Stimulated activated memory B cell treated with anti-CD40 and anti-IgM and Interleukin-4, amounts not matched to agents 10 μg/mL and 1 μg/mL and 100 μg/mL, for 72 hours (primary cell): ENCODE measurements at regions not wholly inside any gene's neighbourhood (a gene's known extent, or its start where the extent isn't known, plus 50 kb on each side); places are given as distances from the start of the nearest gene placed in this dataset.
A peak's percentile ranks its signal among the peaks of the same experiment; 100 is the strongest.

Experiments used
- ATAC-seq: fragments of 150-1000 bp; cut with Tn5 transposase; 2 replicates; pipeline ENCODE4 v1.10.0; 2021
- H3K27ac Mint-ChIP-seq: one replicate; pipeline ENCODE4 v1.8.0; 2022; ENCODE audit warnings: mild to moderate bottlenecking, mixed read lengths
- H3K27me3 Mint-ChIP-seq: one replicate; pipeline ENCODE4 v1.8.0; 2022; ENCODE audit warnings: mixed read lengths
- H3K36me3 Mint-ChIP-seq: one replicate; pipeline ENCODE4 v1.8.0; 2022; ENCODE audit warnings: mixed read lengths
- H3K4me1 Mint-ChIP-seq: one replicate; pipeline ENCODE4 v1.8.0; 2022; ENCODE audit warnings: mixed read lengths
- H3K4me3 Mint-ChIP-seq: one replicate; pipeline ENCODE4 v1.8.0; 2022; ENCODE audit warnings: mild to moderate bottlenecking, moderate library complexity, mixed read lengths
- H3K9me3 Mint-ChIP-seq: one replicate; pipeline ENCODE4 v1.8.0; 2022; ENCODE audit warnings: mixed read lengths

- peaks cover 6% of the 10 kb centered on the region for H3K4me1 Mint-ChIP-seq
- no peaks in the 10 kb centered on the region for H3K36me3 Mint-ChIP-seq
- no peak overlapping the region for H3K27ac Mint-ChIP-seq
- no peaks in the 10 kb centered on the region for H3K27me3 Mint-ChIP-seq
- H3K9me3 Mint-ChIP-seq = peaks cover under 1% of the 10 kb centered on the region
- ATAC-seq = no peak
- H3K4me3 Mint-ChIP-seq = no peak overlapping the region
These were observed 64.9 kb downstream of the CD2 start for GRCh38 chr1:116819081-116819480.

DNA sequence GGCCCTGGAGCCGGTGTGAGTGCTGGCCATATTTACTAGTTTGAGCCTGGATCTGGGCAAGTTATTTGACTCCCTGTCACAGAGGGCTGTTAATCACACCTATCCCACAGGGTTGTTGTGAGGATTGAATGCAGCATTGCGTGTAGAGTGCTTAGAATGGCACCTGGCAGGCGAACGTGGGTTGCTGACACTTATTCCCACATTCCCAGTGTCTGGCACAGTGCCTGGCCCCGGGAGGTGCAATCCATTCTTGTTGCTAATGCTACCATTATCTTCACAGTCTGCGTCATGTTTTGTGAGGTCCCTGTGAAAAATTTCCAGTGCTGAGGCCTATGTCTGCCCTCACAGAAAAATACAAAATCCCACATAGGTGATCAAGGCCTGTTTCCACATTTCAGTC, 66.1 kb downstream of the CD2 start:
- Mint-ChIP-seq H3K27ac (no peak overlapping the region), H3K9me3 (no peaks in the 10 kb centered on the region), H3K36me3 (no peaks in the 10 kb centered on the region), H3K4me3 (no peak overlapping the region), H3K27me3 (no peaks in the 10 kb centered on the region), H3K4me1 (peaks cover 6% of the 10 kb centered on the region)
- no peak for ATAC-seq

DNA sequence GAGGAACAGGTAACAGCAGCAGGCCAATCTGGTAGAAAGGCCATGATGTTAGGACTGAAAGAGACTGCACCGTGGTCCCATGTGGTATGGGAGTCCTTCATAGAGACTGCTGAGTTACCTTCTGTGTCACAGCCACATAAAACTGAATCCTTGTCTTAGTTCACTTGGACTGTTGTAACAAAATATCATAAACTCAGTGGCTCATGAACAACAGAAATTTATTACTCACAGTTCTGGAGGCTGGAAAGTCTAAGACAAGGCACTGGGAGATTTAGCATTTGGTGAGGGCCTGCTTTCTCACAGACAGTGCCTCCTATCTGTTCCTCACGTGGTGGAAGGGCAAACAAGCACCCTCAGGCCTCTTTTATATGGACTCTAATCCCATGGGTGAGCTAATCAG, 67.5 kb downstream of the CD2 start:
- Mint-ChIP-seq H3K27me3 (no peaks in the 10 kb centered on the region), H3K27ac (no peak overlapping the region), H3K4me3 (no peak overlapping the region), H3K36me3 (no peaks in the 10 kb centered on the region), H3K9me3 (no peaks in the 10 kb centered on the region), H3K4me1 (peaks cover 7% of the 10 kb centered on the region)
- no peak for ATAC-seq

DNA sequence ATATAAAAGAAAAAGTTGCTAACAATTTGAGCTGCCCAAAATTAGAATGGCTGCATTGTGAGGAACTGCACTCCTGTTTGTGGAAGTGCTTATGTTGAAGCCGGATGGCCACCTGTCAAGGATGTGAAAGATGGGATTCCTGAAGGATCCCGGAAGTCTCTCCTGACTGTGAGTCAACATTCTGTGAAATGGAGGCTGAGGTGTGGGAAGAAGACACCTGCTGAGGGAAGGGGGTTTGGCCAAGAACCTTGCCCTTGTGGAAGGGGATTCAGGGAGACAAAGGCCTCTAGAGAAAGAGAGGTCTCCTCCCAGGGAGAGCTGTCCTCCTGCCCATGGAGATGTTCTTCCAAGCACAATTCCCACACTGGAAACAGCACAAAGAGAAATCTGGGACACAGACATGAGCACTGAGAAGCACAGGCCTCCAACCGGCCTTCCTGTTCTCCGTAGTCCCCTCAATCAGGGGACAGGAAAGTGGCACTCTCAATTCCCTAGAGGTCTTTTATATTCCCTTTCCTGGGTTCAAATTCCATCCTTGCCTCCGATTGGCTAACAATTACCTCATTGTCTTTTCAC, 70.5 kb downstream of the CD2 start:
- Mint-ChIP-seq H3K9me3 (no peaks in the 10 kb centered on the region), H3K4me3 (no peak overlapping the region), H3K27me3 (no peaks in the 10 kb centered on the region), H3K27ac (no peak overlapping the region), H3K36me3 (no peaks in the 10 kb centered on the region), H3K4me1 (peaks cover 10% of the 10 kb centered on the region)
- ATAC-seq = no peak

DNA sequence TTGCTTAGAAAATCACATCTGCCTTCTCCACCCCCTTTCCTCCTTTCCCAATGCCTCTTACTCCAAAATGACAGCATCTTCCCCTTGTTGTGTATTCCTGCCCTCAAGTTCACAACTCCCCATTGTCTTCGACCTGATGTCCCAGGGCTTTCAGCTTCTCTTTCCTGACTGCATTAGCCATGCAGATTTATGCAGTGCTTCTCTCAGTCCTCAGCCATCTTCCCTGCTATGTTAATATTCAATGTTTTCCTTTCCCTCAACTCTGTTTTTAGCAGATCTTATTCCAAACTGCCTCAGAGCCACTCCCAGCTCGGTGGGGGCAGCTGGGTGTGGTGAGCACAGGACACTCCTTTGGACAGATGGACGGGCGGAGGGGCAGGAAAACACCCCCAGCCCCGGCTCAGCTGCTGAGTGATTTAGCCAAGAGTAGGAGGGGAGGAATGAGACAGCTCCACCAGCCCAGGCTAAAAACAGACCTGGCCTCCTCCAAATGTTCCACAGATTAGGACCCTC, 71.0 kb downstream of the CD2 start:
- ATAC-seq = no peak
- Mint-ChIP-seq H3K36me3 (no peaks in the 10 kb centered on the region), H3K4me3 (no peak overlapping the region), H3K9me3 (no peaks in the 10 kb centered on the region), H3K4me1 (peaks cover 10% of the 10 kb centered on the region), H3K27me3 (no peaks in the 10 kb centered on the region), H3K27ac (no peak overlapping the region)

DNA sequence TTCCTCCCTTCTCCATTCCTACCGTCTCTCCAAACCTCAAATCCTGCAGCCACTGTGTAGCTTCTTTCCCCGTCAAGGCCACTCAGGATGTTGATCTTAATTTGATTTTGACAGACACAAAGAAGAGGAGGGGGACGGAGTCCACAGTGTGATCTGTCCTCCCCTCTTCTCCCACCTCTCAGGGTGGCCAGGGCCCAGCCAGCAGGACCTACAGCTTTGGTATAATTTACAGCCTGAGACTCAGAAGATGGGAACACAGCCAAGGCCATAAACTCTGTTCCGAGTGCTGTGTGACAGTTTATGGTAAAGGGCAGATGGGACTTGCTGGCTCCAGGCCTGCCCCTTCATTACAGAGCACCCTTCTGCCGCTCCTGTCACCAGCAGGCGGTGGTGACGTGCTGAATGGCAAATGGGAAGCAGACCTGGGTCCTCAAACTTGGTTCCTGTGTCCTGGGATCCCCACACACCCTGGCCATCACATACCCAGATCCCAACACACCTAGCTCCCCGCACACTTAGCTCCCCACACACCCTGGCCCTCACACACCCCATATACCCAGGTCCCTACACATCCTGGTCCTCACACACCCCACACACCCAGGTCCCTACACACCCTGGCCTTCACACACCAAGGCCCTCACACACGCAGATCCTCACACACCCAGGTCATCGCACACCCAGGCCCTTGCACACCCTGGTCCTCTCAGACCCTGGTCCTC, 71.6 kb downstream of the CD2 start:
- no peaks in the 10 kb centered on the region for H3K36me3 Mint-ChIP-seq
- H3K27me3 Mint-ChIP-seq = no peaks in the 10 kb centered on the region
- H3K9me3 Mint-ChIP-seq = no peaks in the 10 kb centered on the region
- H3K27ac Mint-ChIP-seq = no peak overlapping the region
- no peak overlapping the region for H3K4me3 Mint-ChIP-seq
- H3K4me1 Mint-ChIP-seq = peaks cover 10% of the 10 kb centered on the region
- ATAC-seq = peak; percentile 17

DNA sequence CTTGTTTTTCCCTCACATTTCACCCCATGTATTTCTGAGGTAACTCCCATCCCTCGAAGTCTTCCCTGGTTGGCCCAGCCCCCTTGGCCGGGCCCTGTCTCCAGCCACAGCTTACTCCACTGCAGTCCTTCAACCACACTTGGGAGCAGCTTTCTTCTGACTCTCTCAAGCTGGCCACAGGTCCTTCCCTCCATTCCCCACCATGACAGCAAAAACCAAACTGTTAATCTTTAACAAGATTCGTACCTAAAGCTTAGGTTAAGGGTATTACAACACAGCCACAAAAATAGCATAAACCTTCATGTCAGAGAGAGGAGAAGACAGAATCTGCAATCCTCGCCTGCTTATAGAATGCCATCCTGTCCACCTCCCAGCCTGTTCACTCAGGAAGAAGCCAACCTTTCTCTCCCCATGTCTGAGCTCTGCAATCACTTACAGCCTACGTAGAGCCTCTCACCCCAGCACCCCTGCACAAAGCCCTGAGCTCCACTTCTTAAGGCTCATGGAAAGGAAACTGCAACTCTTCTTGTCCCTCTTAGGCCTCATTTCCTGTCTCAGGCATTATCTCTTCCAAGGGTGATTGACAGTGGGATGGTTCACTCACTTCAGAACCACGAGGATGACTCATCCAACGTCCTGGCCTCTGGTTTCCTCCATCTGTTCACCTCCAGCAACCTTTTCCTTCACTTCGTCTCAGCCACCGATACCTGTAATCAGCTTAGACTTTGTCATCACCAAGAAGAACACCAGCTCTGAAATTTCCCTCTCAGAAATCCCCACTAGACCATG, 72.8 kb downstream of the CD2 start:
- H3K36me3 Mint-ChIP-seq = no peaks in the 10 kb centered on the region
- no peaks in the 10 kb centered on the region for H3K27me3 Mint-ChIP-seq
- H3K9me3 Mint-ChIP-seq = no peaks in the 10 kb centered on the region
- ATAC-seq = peak; percentile 75
- H3K4me1 Mint-ChIP-seq = peaks cover 10% of the 10 kb centered on the region
- H3K27ac Mint-ChIP-seq = peak overlapping the region; percentile 23
- H3K4me3 Mint-ChIP-seq = no peak overlapping the region

DNA sequence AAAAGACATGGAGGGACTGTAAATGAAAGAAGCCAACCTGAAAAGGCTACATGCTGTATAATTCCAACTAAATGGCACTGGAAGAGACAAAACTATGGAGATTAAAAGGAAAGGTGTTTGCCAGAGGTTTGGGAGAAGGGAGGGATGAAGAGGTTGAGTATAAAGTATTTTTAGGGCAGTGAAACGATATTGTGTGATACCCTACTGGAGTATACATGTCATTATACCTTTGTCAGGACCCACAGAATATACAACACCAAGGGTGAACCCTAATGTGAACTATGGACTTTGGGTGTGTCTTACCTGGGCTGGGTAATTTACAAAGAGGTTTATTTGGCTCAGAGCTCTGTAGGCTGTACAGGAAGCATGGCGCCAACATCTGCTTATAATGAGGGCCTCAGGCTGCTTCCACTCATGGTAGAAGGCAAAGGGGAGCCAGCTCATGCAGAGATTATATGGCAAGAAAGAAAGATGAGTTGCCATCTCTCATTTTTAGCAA, 73.4 kb downstream of the CD2 start:
- H3K9me3 Mint-ChIP-seq = no peaks in the 10 kb centered on the region
- H3K4me3 Mint-ChIP-seq = no peak overlapping the region
- H3K4me1 Mint-ChIP-seq = peaks cover 10% of the 10 kb centered on the region
- H3K27me3 Mint-ChIP-seq = no peaks in the 10 kb centered on the region
- H3K27ac Mint-ChIP-seq = peak overlapping the region; percentile 23
- H3K36me3 Mint-ChIP-seq = no peaks in the 10 kb centered on the region
- ATAC-seq = no peak

DNA sequence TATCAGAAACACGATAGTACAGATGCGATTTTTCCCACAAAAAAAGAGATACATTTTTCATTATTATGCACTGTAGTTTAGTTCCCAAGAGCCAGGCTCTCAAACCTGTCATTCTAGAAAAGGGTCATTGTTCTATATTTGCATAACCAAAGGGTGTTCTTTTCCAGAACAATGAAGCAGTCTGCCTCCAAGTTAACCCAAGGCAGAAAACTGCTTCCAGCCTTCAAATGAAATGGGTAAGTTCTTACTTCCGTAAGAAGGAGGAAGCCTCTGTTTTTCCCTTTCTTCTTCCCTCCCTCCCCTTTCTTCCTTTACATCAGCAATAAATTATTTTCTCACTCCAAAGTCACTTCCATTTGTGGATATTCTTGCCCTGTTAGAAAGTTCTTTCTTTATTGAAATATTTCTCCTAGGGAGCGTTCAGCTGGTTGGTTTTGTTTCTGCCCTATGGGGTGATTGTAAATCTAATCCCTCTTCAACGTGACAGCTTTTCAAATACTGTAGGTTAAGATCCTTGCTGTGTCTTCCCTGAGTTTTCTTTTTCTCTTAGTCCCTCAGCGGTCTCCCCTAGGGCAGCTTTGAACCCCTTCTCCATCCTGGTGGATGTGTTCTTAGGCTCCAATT, 77.3 kb upstream of the PTGFRN start:
- no peak for ATAC-seq
- Mint-ChIP-seq H3K36me3 (no peaks in the 10 kb centered on the region), H3K4me1 (peaks cover 3% of the 10 kb centered on the region), H3K4me3 (no peak overlapping the region), H3K9me3 (peaks cover 8% of the 10 kb centered on the region), H3K27me3 (peaks cover 21% of the 10 kb centered on the region), H3K27ac (no peak overlapping the region)

DNA sequence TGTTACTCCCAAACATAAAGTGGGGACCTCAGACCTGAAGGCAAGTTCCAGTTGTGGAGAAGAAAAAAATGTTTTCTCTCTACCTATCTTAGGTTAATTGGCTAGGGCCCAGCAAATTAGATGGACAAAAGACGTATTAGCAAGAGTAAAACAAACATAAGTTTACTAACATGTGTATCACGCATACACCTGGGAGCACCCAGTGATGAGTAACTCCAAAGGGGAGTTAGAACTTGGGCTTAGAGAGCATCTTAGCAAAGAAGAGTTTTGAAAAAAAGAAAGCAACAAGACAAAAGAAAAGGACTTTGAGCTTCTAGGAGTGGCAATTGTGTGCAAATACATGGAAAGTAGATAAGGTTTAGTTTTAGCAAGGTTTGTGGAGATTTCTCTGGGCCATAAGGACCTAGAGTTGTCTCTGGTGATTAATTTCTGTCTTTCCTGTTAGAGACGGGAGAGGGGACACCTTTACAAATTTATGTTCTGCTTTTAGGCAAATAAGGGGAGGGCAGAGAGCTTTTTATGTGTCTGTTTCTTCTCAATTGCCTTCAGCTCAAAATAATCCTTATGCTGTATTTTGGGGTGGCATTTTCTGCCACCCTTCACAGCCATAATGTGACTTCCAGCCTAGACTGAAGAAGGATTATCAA, 76.7 kb upstream of the PTGFRN start:
- Mint-ChIP-seq H3K9me3 (peaks cover 8% of the 10 kb centered on the region), H3K27me3 (peaks cover 27% of the 10 kb centered on the region), H3K27ac (no peak overlapping the region), H3K4me1 (no peaks in the 10 kb centered on the region), H3K36me3 (no peaks in the 10 kb centered on the region), H3K4me3 (no peak overlapping the region)
- ATAC-seq = no peak

- H3K36me3 Mint-ChIP-seq = no peaks in the 10 kb centered on the region
These were observed 76.0 kb upstream of the PTGFRN start for GRCh38 chr1:116833718-116834117.

GRCh38 chr1:116834595-116834994, 75.1 kb upstream of the PTGFRN start:
- Mint-ChIP-seq H3K27ac (no peak overlapping the region), H3K4me1 (no peaks in the 10 kb centered on the region)
- ATAC-seq = no peak

More at GRCh38 chr1:116833718-116834117, 76.0 kb upstream of the PTGFRN start:
- peaks cover 8% of the 10 kb centered on the region for H3K9me3 Mint-ChIP-seq
- no peak for ATAC-seq
- no peak overlapping the region for H3K4me3 Mint-ChIP-seq
- H3K27me3 Mint-ChIP-seq = peaks cover 29% of the 10 kb centered on the region
- no peaks in the 10 kb centered on the region for H3K4me1 Mint-ChIP-seq
- no peak overlapping the region for H3K27ac Mint-ChIP-seq

DNA sequence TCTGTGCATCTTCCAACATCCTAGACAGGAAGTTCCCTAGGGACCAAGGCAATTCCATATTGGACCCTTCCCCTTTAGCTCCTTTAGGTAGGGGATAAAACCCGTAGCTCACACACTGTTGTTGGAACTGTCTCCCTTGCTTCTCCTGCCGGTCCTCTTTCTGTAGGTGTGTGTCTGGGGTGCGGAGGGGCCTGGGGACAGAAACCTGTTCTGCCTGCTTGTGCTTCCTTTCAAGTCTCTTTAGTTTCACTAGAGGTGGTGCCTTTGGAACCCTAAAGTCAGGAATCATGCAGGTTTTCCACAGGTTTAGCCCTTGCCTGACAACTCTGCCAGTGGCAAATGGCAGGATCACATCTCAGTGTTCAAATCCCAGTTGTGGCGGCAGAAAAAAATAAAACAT, 74.6 kb upstream of the PTGFRN start:
- no peak overlapping the region for H3K4me3 Mint-ChIP-seq
- H3K27ac Mint-ChIP-seq = no peak overlapping the region
- ATAC-seq = no peak
- peaks cover 29% of the 10 kb centered on the region for H3K27me3 Mint-ChIP-seq
- no peaks in the 10 kb centered on the region for H3K4me1 Mint-ChIP-seq
- peaks cover 8% of the 10 kb centered on the region for H3K9me3 Mint-ChIP-seq
- H3K36me3 Mint-ChIP-seq = no peaks in the 10 kb centered on the region

More at GRCh38 chr1:116834595-116834994, 75.1 kb upstream of the PTGFRN start:
- Mint-ChIP-seq H3K9me3 (peaks cover 8% of the 10 kb centered on the region), H3K36me3 (no peaks in the 10 kb centered on the region), H3K27me3 (peaks cover 29% of the 10 kb centered on the region), H3K4me3 (no peak overlapping the region)

- Mint-ChIP-seq H3K36me3 (no peaks in the 10 kb centered on the region), H3K4me3 (no peak overlapping the region), H3K27ac (no peak overlapping the region), H3K27me3 (peaks cover 29% of the 10 kb centered on the region), H3K9me3 (peaks cover 8% of the 10 kb centered on the region), H3K4me1 (no peaks in the 10 kb centered on the region)
- ATAC-seq = peak; percentile 25
These were observed 73.6 kb upstream of the PTGFRN start for GRCh38 chr1:116836099-116836498.
